Activated CD8-positive, alpha-beta memory T cell treated with anti-CD3 and anti-CD28 coated beads for 36 hours (primary cell): ENCODE measurements at regions not wholly inside any gene's neighbourhood (a gene's known extent, or its start where the extent isn't known, plus 50 kb on each side); places are given as distances from the start of the nearest gene placed in this dataset.

Source experiments
- CTCF ChIA-PET: fragments of 350-600 bp; sonication (Branson Sonifier 250); formaldehyde crosslinking; loops from one replicate; lab custom pipeline; 2021; ENCODE audit warnings: antibody characterized with exemption; lab: Charles Lee
- POLR2A ChIA-PET: fragments of 350-600 bp; sonication (Branson Sonifier 250); formaldehyde crosslinking; loops from one replicate; lab custom pipeline; 2021; ENCODE audit warnings: antibody characterized with exemption; lab: Charles Lee

- POLR2A ChIA-PET: no interaction called here
- CTCF ChIA-PET: no interaction called here
Observed at GRCh38 chr2:82000606-82001005, 1696.1 kb upstream of the LRRTM1 start.

GRCh38 chr2:81996332-81996731 lies 1691.8 kb upstream of the LRRTM1 start:
- ChIA-PET POLR2A (no interaction called here), CTCF (no interaction called here)

GRCh38 chr2:81991282-81991681 lies 1686.7 kb upstream of the LRRTM1 start:
- CTCF ChIA-PET: no interaction called here

DNA sequence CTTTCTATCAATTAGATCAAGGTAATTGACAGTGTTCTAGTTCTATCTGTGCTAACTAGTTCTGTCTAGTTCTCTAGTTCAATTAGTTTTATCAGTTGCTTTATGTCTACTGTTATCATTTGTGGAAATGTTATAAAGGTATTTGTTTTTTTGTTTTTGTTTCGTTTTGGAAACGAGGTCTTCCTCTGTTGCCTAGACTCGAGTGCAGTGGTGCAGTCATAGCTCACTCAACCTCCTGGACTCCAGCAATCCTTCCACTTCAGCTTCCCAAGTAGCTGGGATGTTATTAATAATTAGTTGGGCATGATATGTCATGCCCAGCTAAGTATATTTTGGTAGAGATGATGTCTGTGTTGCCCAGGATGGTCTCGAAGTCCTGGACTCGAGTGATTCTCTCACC lies 1682.8 kb upstream of the LRRTM1 start:
- ChIA-PET POLR2A (no interaction called here), CTCF (no interaction called here)

More at GRCh38 chr2:81991282-81991681, 1686.7 kb upstream of the LRRTM1 start:
- POLR2A ChIA-PET: no interaction called here

DNA sequence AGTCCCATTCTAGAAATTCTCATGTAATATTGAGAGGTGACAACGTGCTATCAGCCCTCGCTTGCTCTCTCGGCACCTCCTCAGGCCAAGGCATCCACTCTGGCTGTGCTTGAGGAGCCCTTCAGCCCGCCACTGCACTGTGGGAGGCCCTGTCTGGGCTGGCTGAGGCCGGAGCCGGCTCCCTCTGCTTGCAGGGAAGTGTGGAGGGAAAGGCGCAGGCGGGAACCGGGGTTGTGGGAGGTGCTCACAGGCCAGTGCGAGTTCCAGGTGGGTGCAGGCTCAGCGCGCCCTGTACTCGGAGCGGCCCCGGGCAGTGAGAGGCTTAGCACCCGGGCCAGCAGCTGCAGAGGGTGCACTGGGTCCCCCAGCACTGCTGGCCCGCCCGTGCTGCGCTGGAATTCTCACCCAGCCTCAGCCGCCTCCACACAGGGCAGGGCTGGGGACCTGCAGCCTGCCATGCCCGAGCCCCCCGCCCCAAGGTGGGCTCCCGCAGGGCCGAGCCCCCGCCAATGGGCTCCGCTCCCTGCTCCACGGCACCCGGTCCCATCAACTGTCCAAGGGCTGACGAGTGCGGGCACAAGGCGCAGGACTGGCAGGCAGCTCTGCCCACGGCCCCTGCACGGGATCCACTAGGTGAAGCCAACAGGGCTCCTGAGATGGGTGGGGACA lies 1680.6 kb upstream of the LRRTM1 start:
- ChIA-PET CTCF (no interaction called here), POLR2A (no interaction called here)

DNA sequence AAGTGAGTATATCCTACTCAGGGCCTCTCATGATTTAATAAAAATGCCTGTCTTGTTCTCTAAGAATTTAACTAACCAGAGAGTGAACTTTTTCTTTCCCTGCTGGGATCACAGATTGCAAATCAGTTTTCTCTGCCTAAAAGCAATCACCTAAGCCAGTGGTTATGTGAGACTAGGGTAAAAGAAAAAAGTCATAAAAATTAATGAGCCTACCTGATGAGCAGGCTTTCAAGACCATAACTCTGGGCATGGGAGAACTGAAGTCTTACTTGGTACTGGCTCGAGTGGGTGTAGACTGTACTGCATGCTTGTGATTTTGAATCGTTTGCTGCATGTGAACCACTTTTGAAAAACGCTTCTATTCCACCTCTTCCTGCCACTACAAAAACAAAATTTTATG lies 1677.0 kb upstream of the LRRTM1 start:
- POLR2A ChIA-PET: no interaction called here

GRCh38 chr2:81979086-81979485 lies 1674.5 kb upstream of the LRRTM1 start:
- CTCF ChIA-PET: no interaction called here
- POLR2A ChIA-PET: no interaction called here

More for the DNA sequence above, 1677.0 kb upstream of the LRRTM1 start:
- CTCF ChIA-PET: no interaction called here

GRCh38 chr2:81976998-81977397 lies 1672.4 kb upstream of the LRRTM1 start:
- ChIA-PET POLR2A (no interaction called here), CTCF (no interaction called here)

DNA sequence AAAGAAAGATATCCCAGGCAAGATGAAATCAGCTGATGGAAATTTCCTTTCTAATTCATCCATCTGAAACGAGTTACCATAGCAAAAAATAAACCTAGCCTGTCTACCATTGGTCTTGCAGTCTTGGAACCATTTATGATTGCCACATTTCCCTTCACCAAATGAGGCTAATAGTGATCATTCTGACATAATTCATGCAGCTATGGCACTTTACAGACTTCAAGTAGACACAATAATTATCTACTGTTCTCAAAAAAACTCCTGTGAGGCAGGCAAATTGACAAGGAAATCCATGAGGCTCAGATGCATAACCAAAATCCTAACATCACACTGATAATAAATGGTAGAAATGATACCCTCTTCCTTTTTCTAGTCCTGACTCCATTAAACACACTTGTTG lies 1669.7 kb upstream of the LRRTM1 start:
- ChIA-PET POLR2A (no interaction called here), CTCF (no interaction called here)

DNA sequence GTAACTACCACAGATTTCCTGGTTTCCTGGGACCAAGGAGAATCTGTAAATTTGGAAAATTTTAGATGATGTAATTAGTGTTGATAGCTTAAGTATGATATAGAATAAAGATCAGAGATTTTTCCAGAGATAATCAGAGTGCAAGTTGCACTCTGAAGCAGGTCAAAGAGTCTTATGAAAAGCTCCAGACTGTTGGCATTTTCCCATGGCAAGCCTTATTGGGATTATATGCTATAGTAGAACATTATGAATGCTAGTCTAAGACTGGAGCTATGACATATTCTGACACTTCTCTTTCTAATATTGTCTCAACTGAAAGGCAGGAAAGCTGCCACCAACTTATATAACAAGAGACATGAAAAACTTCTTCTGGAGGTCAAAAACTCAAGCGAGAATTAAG lies 1638.3 kb upstream of the LRRTM1 start:
- ChIA-PET POLR2A (no interaction called here), CTCF (no interaction called here)

GRCh38 chr2:81942136-81942680 lies 1637.7 kb upstream of the LRRTM1 start:
- POLR2A ChIA-PET: no interaction called here
- CTCF ChIA-PET: no interaction called here

DNA sequence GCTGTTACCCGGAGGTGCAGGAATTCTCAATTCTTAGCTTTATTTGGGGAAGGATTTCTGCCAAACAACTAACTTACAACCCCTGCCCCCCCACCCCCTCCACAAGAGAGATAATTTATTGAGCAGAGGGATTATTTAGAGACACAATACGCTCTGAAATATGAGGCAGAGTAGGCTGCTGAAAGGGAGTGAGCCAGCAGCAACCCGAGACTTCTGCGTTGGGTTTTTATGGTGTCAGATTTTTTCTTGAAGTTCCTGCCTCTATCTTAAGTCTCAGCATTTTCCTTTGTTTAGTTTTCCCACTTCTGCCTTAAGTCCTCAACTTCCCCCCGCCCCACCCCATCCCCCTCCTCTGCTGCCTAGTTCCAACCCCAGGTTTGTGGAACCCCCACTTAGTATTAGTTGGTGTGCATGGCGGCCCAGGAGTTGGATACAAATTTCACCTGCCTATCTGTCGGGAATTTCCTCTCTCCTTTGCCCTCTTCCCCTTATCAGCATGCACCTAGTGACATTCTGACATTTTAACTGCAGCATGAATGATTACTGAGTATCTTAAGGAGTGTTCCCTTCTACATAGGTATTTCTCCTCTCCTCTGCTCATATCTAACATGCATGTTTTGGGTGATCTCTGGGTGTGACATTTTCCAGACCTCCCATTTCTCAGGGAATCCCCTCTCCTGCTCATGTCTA lies 1635.9 kb upstream of the LRRTM1 start:
- CTCF ChIA-PET: no interaction called here
- POLR2A ChIA-PET: no interaction called here

DNA sequence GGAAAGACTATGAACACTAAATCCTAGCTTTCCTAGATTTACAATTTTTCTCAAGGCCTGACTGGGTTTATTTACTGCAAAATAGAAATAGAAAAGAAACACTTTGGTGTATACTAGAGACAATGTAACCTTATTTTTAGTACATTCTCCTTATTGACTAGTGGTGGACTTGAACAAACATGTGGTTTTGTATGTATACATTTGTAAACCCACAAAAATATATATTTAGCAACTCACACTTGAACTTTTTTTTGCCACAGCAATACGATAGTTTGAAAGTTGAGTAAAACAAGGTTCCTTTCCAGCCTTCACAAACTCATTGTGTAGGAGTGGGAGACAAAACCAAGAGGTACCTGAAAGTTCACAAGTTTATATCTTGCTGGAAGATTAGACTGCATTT lies 1633.4 kb upstream of the LRRTM1 start:
- POLR2A ChIA-PET: no interaction called here
- CTCF ChIA-PET: no interaction called here

DNA sequence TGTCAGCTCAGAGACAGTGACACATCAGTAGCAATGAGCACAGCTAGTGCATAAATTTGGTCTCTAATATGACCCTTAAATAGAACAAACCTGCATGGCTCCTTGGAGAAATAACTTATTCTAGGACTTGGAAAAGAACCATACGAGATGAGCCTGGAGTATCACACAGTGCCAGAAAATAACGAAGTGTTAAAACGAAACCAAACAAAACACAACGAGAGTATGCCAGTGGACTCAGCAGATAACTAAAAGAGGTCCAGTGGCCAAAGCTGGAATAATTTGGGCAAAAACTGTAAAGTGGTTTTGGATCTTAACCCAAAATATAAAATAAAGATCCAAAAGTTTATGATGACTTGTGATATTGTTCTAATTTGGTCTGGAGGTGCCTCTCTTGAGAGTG lies 1599.0 kb upstream of the LRRTM1 start:
- ChIA-PET CTCF (no interaction called here), POLR2A (no interaction called here)

DNA sequence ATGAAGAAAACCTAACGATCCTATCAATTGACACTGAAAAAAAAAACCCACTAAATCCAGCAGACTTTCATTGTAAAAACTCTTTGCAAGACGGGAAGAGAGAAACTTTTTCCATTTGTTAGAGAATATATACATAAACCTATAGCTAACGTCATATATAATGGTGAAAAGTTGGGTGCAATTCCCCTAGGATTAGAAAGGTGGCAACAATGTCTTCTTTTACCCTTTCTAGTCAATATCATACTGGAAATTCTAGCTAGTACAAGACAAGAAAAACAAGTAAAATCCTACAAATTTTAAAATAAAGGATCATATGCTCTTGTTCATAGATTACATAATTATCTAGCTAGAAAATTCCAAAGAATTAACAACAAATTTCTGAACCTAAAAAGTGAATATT lies 1596.5 kb upstream of the LRRTM1 start:
- CTCF ChIA-PET: no interaction called here
- POLR2A ChIA-PET: no interaction called here

DNA sequence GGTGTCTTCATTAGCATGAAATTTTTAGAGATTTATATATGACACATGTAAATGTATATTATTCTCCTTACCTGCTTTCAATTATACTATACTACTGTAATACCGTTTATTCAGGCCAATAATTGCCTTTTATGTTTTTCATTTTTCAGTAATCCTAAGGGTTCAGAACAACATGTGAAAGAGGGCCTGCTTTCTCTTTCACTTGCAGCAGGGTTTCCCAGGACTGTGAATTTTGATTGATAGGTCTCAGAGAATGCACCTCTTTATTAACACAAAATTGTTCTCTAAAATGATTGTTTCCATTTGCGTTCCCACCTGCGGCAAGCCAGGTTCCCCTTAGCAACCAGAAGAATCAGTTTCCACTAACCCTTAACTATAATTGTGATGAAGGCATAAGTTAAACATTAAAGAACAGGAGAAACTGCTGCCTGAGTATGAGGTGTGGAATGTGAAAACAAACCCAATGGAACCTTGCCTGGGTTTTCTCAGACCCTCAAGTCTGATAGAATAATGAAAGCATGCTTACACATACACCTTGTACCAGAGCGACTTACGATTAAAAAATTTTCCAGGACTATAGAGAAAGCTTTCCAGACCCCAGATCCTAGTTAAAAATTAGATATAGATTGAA lies 1591.2 kb upstream of the LRRTM1 start:
- ChIA-PET CTCF (no interaction called here), POLR2A (no interaction called here)

DNA sequence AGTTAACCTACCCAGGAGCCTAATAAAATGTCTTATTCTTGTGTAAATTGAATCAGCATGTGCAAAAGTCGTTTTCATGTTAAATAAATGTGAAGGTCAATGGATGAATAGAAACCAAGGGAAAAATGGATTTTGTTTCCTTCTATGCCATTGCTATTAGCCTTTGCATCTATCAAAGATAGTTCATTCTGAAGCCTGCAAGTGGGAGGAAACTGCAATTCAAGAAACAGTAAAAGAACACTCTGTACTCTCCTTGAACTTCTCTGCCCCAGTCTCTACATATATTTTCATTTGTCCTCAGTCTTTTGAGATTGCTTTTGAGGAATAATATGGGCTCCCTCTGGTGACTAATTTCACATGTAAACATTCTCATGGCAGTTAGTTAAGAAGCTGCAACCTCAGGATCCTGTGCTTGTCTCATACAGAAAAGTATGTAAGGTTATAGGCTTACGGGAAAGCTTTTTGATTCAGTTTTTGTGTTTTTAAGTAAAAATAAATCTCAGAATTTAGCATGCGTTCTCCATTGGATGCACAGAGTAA lies 1590.0 kb upstream of the LRRTM1 start:
- POLR2A ChIA-PET: no interaction called here
- CTCF ChIA-PET: no interaction called here

DNA sequence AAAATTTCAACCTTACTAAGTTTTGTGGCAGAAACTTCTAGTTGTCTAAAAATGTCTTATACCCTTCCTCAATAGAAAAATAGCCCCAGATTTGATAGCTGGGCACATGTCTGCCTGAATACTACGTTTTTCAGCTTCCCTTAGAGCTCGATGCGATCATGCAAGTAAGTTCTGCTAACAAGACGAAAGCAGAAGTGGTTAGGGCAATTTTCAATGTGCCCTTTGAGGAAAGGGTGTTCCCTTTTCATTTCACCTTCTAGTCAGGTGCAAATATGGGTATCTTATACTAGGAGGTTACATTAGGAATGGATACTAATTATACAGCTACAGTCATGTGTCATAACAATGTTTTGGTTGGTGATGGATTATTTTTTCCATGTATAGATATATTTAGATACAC lies 1572.1 kb upstream of the LRRTM1 start:
- ChIA-PET POLR2A (no interaction called here), CTCF (no interaction called here)

GRCh38 chr2:81872006-81872405 lies 1567.5 kb upstream of the LRRTM1 start:
- ChIA-PET POLR2A (no interaction called here), CTCF (no interaction called here)

GRCh38 chr2:81870119-81870518 lies 1565.6 kb upstream of the LRRTM1 start:
- POLR2A ChIA-PET: no interaction called here
- CTCF ChIA-PET: no interaction called here

- ChIA-PET CTCF (no interaction called here), POLR2A (no interaction called here)
Observed at GRCh38 chr2:81858998-81859397, 1554.4 kb upstream of the LRRTM1 start.
